Subcutaneous abdominal adipose tissue (tissue), 5 donors: ENCODE measurements at regions not wholly inside any gene's neighbourhood (a gene's known extent, or its start where the extent isn't known, plus 50 kb on each side); places are given as distances from the start of the nearest gene placed in this dataset.

Source experiments
- H3K27ac ChIP-seq: one replicate; pipeline ENCODE4 v1.7.0; 2013; ENCODE audit warnings: low read depth, mild to moderate bottlenecking, inconsistent platforms, low read length, moderate library complexity
- H3K27me3 ChIP-seq, 5 donors: one replicate each; pipeline ENCODE4 v1.7.0; 2013; ENCODE audit warnings: low read length in 5 of 5, inconsistent platforms in 1 of 5; ENCODE audit not compliant: control insufficient read depth in 5 of 5, insufficient read depth in 4 of 5
- H3K36me3 ChIP-seq, 5 donors: one replicate each; pipeline ENCODE4 v1.7.0; 2013; ENCODE audit warnings: low read length in 5 of 5; ENCODE audit not compliant: control insufficient read depth in 5 of 5, insufficient read depth in 5 of 5
- H3K4me1 ChIP-seq, 5 donors: one replicate each; pipeline ENCODE4 v1.7.0; 2013; ENCODE audit warnings: low read length in 5 of 5, mild to moderate bottlenecking in 3 of 5, moderate library complexity in 1 of 5; ENCODE audit not compliant: control insufficient read depth in 5 of 5, insufficient read depth in 5 of 5
- H3K4me3 ChIP-seq, 5 donors: one replicate each; pipeline ENCODE4 v1.7.0; 2013; ENCODE audit warnings: low read length in 5 of 5, low read depth in 1 of 5
- H3K9ac ChIP-seq, 5 donors: one replicate each; pipeline ENCODE4 v1.7.0; 2013; ENCODE audit warnings: low read length in 5 of 5, mild to moderate bottlenecking in 4 of 5, moderate library complexity in 3 of 5
- H3K9me3 ChIP-seq, 5 donors: one replicate each; pipeline ENCODE4 v1.7.0; 2013; ENCODE audit warnings: low read length in 5 of 5; ENCODE audit not compliant: control insufficient read depth in 5 of 5
- donor health status: healthy.
- donor health status: healthy.
- donor health status: healthy.
- donor health status: healthy.
- donor health status: healthy.

- H3K9me3 ChIP-seq = peaks cover 0 to 9% (median 6%) of the 10 kb centered on the region in 5 donors
- H3K36me3 ChIP-seq = no peaks in the 10 kb centered on the region
- no peak overlapping the region for H3K9ac ChIP-seq
- no peaks in the 10 kb centered on the region for H3K27me3 ChIP-seq
- peaks cover 0 to 4% (median 4%) of the 10 kb centered on the region in 5 donors for H3K4me1 ChIP-seq
- no peak overlapping the region for H3K4me3 ChIP-seq
- H3K27ac ChIP-seq = no peak overlapping the region
These were observed 310.6 kb upstream of the MANEA start for GRCh38 chr6:95266537-95267258.

DNA sequence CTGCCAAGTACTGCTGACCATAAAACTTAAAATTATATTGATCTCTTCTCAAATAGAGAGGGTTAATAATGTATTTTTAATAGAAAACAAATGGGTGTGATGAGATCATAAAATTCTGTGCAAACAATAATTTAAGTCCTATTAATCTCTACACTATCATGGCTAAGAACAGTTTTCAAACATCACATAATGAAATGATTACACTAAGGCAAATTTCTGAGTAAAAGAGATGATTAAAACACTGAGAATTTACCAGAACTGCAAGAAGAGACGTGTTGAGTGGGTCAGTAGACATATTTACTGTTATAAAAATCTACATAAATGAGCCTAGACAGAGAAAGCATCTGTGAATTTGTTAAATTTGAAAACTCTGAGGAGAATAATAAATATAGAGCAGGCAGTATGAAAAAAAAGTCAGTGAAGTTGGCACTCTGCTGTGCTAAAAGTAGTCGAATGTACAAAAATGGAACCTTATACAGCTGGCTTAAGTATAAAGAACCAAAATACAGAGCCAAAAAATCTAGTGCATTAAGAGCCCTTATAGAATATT is 302.6 kb upstream of the MANEA start:
- H3K36me3 ChIP-seq = no peaks in the 10 kb centered on the region
- H3K9me3 ChIP-seq = no peaks in the 10 kb centered on the region
- no peaks in the 10 kb centered on the region for H3K4me1 ChIP-seq
- H3K27ac ChIP-seq = no peak overlapping the region
- no peak overlapping the region for H3K9ac ChIP-seq
- H3K27me3 ChIP-seq = no peaks in the 10 kb centered on the region
- H3K4me3 ChIP-seq = no peak overlapping the region

GRCh38 chr6:95279616-95280015 is 297.7 kb upstream of the MANEA start:
- H3K27ac ChIP-seq = no peak overlapping the region
- no peaks in the 10 kb centered on the region for H3K9me3 ChIP-seq
- peaks cover 0 to 3% (median 0%) of the 10 kb centered on the region in 5 donors for H3K27me3 ChIP-seq
- H3K36me3 ChIP-seq = no peaks in the 10 kb centered on the region
- H3K4me3 ChIP-seq = no peak overlapping the region
- H3K9ac ChIP-seq = no peak overlapping the region
- H3K4me1 ChIP-seq = no peaks in the 10 kb centered on the region

DNA sequence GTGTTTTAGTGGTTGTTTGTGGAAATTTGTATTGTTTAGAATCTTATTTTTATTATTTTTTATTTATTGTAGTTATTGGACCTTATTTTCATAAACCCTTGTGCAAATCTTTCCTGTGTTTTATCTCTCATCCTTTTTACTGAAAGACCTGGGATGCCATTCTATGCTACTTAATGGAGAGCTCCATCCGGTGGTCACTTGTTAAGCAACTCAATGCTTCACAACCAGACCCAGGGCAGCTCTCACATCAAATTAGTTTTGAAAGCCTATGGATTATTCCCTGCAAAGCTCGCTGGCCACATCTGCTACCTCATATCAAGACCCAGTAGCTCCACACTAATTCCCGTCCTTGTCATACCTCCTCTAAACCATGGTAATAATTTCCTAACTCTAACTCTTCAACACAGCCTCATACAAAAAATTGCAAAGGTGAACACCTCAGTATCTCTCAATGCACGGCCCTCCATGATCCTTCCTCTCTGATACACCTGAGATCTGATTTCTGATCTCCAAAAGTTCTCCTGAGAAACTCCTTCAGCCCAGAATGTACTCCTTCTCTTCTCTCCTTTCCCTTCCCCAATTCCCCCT is 296.6 kb upstream of the MANEA start:
- Histone ChIP-seq H3K27me3 (peaks cover 0 to 3% (median 0%) of the 10 kb centered on the region in 5 donors), H3K9me3 (no peaks in the 10 kb centered on the region), H3K9ac (no peak overlapping the region), H3K36me3 (no peaks in the 10 kb centered on the region), H3K4me3 (no peak overlapping the region), H3K27ac (no peak overlapping the region), H3K4me1 (no peaks in the 10 kb centered on the region)

GRCh38 chr6:95285881-95286280 is 291.5 kb upstream of the MANEA start:
- Histone ChIP-seq H3K27me3 (peaks cover 0 to 3% (median 0%) of the 10 kb centered on the region in 5 donors), H3K27ac (no peak overlapping the region), H3K36me3 (no peaks in the 10 kb centered on the region), H3K4me1 (peaks cover 0 to 4% (median 0%) of the 10 kb centered on the region in 5 donors), H3K9ac (no peak overlapping the region), H3K9me3 (no peaks in the 10 kb centered on the region), H3K4me3 (no peak overlapping the region)

DNA sequence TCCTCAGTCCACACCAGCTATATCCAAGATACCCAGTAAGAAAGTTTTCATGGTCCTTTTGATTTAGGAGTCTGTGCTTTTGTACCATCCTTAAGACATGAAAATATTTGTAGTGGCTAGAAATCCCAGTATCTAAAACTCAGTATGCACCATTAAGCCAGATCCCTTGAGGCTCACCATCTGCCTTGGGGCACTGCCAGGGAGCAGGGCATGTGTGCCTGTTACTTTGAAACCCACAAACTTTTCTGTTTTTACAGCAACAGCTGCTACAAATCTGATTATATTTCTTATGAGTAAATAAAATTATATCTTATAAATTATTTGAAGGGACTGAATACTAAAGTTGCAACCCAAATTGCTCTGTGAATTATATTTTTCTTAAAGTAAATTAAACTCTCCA is 290.5 kb upstream of the MANEA start:
- peaks cover 0 to 4% (median 0%) of the 10 kb centered on the region in 5 donors for H3K4me1 ChIP-seq
- no peaks in the 10 kb centered on the region for H3K9me3 ChIP-seq
- no peaks in the 10 kb centered on the region for H3K36me3 ChIP-seq
- peaks cover 0 to 2% (median 0%) of the 10 kb centered on the region in 5 donors for H3K27me3 ChIP-seq
- no peak overlapping the region for H3K27ac ChIP-seq
- H3K9ac ChIP-seq = no peak overlapping the region
- H3K4me3 ChIP-seq = no peak overlapping the region

DNA sequence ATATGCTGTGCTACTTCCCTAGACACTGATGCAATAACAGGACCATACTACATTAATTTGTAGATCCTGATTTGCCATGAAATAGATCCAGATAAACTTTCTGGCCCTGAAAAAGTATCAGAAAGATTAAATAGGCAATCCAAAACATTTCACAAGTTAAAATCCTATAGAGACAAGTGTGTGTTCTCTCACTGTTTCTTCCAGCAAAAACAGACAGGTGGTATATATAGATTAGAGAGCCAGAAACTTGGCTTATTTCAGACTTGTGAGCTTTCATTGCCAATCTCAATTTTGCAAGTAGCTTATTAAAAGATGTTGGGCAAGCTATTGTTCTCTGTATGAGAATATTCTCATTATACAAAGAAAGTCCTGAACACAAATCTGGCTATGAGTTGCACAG is 289.1 kb upstream of the MANEA start:
- H3K4me3 ChIP-seq = no peak overlapping the region

GRCh38 chr6:95292011-95292410 is 285.3 kb upstream of the MANEA start:
- Histone ChIP-seq H3K9me3 (no peaks in the 10 kb centered on the region), H3K9ac (no peak overlapping the region), H3K27me3 (no peaks in the 10 kb centered on the region), H3K27ac (no peak overlapping the region), H3K4me3 (no peak overlapping the region), H3K36me3 (no peaks in the 10 kb centered on the region), H3K4me1 (peaks cover 0 to under 1% (median 0%) of the 10 kb centered on the region in 5 donors)

More for the DNA sequence above, 289.1 kb upstream of the MANEA start:
- Histone ChIP-seq H3K9ac (no peak overlapping the region), H3K4me1 (peaks cover 0 to 4% (median 0%) of the 10 kb centered on the region in 5 donors), H3K27ac (no peak overlapping the region), H3K27me3 (no peaks in the 10 kb centered on the region), H3K9me3 (no peaks in the 10 kb centered on the region), H3K36me3 (no peaks in the 10 kb centered on the region)

GRCh38 chr6:95293257-95293656 is 284.1 kb upstream of the MANEA start:
- Histone ChIP-seq H3K36me3 (no peaks in the 10 kb centered on the region), H3K9ac (no peak overlapping the region), H3K27me3 (no peaks in the 10 kb centered on the region), H3K4me3 (no peak overlapping the region), H3K4me1 (no peaks in the 10 kb centered on the region), H3K27ac (no peak overlapping the region), H3K9me3 (no peaks in the 10 kb centered on the region)

DNA sequence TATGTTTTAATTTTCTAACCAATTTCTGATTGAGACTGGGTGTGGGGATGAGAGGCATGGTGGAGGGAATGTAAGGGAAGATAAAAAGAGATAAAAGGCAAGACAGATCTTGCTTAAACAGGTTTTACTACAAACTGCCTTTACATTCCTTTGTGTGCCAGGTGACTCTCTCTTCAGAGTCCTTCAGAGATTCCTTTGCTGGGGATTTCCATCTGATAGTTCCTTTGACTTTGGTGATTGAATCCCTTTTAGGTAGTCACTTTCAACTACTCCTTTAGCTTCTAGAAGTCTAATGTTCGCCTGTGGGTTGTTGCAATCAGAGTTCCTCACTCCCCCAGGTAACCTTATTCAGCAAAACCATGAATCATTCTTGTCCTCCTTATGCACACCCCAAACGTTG is 283.3 kb upstream of the MANEA start:
- H3K27me3 ChIP-seq = no peaks in the 10 kb centered on the region
- no peaks in the 10 kb centered on the region for H3K36me3 ChIP-seq
- H3K27ac ChIP-seq = no peak overlapping the region
- no peak overlapping the region for H3K9ac ChIP-seq
- H3K4me1 ChIP-seq = no peaks in the 10 kb centered on the region
- H3K9me3 ChIP-seq = peaks cover 0 to under 1% (median 0%) of the 10 kb centered on the region in 5 donors
- H3K4me3 ChIP-seq = no peak overlapping the region
